OCI-LY3 (cell line): ENCODE measurements at regions not wholly inside any gene's neighbourhood (a gene's known extent, or its start where the extent isn't known, plus 50 kb on each side); places are given as distances from the start of the nearest gene placed in this dataset.

Experiments used
- H2AFZ ChIP-seq: fragments of 200-600, 300-600 bp; shearing (Covaris generic); 2 replicates; pipeline ENCODE4 v1.6.0; 2014; ENCODE audit warnings: antibody characterized with exemption, low read depth, low read length
- H3K27ac ChIP-seq: fragments of 200-600, 300-600 bp; sonication (generic); 2 replicates; pipeline ENCODE4 v1.5.1; 2014; ENCODE audit warnings: mild to moderate bottlenecking, low read length, moderate library complexity, mixed read lengths
- H3K27me3 ChIP-seq: fragments of 200-600, 300-600 bp; sonication (generic); 2 replicates; pipeline ENCODE4 v1.6.1; 2014; ENCODE audit warnings: low read depth, low read length, mixed read lengths
- H3K36me3 ChIP-seq: fragments of 200-600, 300-600 bp; sonication (generic); replicated peaks from 2 replicates; pipeline ENCODE3; 2014; ENCODE audit warnings: low read depth, low read length, mixed read lengths
- H3K4me1 ChIP-seq: fragments of 300-600, 200-600 bp; sonication (generic); 2 replicates; pipeline ENCODE4 v1.6.1; 2014; ENCODE audit warnings: low read length, mixed read lengths
- H3K4me2 ChIP-seq: fragments of 200-600, 300-600 bp; sonication (generic); 2 replicates; pipeline ENCODE4 v1.6.1; 2014; ENCODE audit warnings: low read length, mixed read lengths
- H3K4me3 ChIP-seq: fragments of 300-600, 200-600 bp; sonication (generic); 2 replicates; pipeline ENCODE4 v1.5.1; 2014; ENCODE audit warnings: antibody characterized with exemption, mild to moderate bottlenecking, low read length, moderate library complexity
- H3K79me2 ChIP-seq: fragments of 300-600, 200-600 bp; shearing (Covaris generic); 2 replicates; pipeline ENCODE4 v1.6.1; 2014; ENCODE audit warnings: mild to moderate bottlenecking, low read length, mixed read lengths
- H3K9ac ChIP-seq: fragments of 300-600, 200-600 bp; shearing (Covaris generic); 2 replicates; pipeline ENCODE4 v1.6.0; 2014; ENCODE audit warnings: mild to moderate bottlenecking, low read length, moderate library complexity
- H3K9me3 ChIP-seq: fragments of 200-600, 300-600 bp; shearing (Covaris generic); 2 replicates; pipeline ENCODE4 v1.6.1; 2014; ENCODE audit warnings: low read length, mixed read lengths; ENCODE audit not compliant: insufficient read depth
- H4K20me1 ChIP-seq: fragments of 200-600, 300-600 bp; sonication (generic); 2 replicates; pipeline ENCODE4 v1.6.1; 2016; ENCODE audit warnings: low read length, mixed read lengths; ENCODE audit not compliant: insufficient read depth
- CTCF ChIP-seq: fragments of 200-600, 300-600 bp; sonication (generic); IDR thresholded peaks from 2 replicates; pipeline ENCODE4 v1.5.1; 2014; ENCODE audit warnings: antibody characterized with exemption, low read length, low read depth
- EZH2phosphoT487 ChIP-seq: fragments of 200-600 bp; shearing (Covaris generic); IDR thresholded peaks from 2 replicates; pipeline ENCODE4 v1.6.1; 2018; ENCODE audit warnings: antibody characterized with exemption, mixed run types, low read depth

- Histone ChIP-seq H3K27me3 (peaks cover 25% of the 10 kb centered on the region), H3K4me2 (no peak overlapping the region), H3K4me3 (no peak overlapping the region), H3K79me2 (no peaks in the 10 kb centered on the region), H3K4me1 (no peaks in the 10 kb centered on the region), H3K9ac (no peak overlapping the region), H3K36me3 (no peaks in the 10 kb centered on the region), H3K27ac (no peak overlapping the region), H4K20me1 (no peaks in the 10 kb centered on the region), H3K9me3 (no peaks in the 10 kb centered on the region), H2AFZ (no peak overlapping the region)
- TF ChIP-seq CTCF (no peak), EZH2phosphoT487 (no peak)
Observed at GRCh38 chr17:34758718-34759117, 179.3 kb downstream of the TMEM132E start.

- no peaks in the 10 kb centered on the region for H3K4me1 ChIP-seq
- no peak overlapping the region for H3K4me3 ChIP-seq
- no peaks in the 10 kb centered on the region for H4K20me1 ChIP-seq
- H3K9ac ChIP-seq, result no peak overlapping the region
- H3K4me2 ChIP-seq, result no peak overlapping the region
- H3K27ac ChIP-seq, result no peak overlapping the region
- H2AFZ ChIP-seq, result no peak overlapping the region
- peaks cover 27% of the 10 kb centered on the region for H3K27me3 ChIP-seq
- H3K9me3 ChIP-seq, result no peaks in the 10 kb centered on the region
- no peaks in the 10 kb centered on the region for H3K36me3 ChIP-seq
- H3K79me2 ChIP-seq, result no peaks in the 10 kb centered on the region
- TF ChIP-seq EZH2phosphoT487 (no peak), CTCF (no peak)
Observed at GRCh38 chr17:34758316-34758715, 178.9 kb downstream of the TMEM132E start.

- H3K4me3 ChIP-seq, result no peak overlapping the region
- H3K36me3 ChIP-seq, result no peaks in the 10 kb centered on the region
- no peak overlapping the region for H3K9ac ChIP-seq
- H3K4me2 ChIP-seq, result no peak overlapping the region
- peaks cover 28% of the 10 kb centered on the region for H3K27me3 ChIP-seq
- no peaks in the 10 kb centered on the region for H4K20me1 ChIP-seq
- no peak overlapping the region for H3K27ac ChIP-seq
- no peaks in the 10 kb centered on the region for H3K4me1 ChIP-seq
- no peak overlapping the region for H2AFZ ChIP-seq
- no peak for TF ChIP-seq CTCF
- TF ChIP-seq EZH2phosphoT487, result no peak
- H3K79me2 ChIP-seq, result no peaks in the 10 kb centered on the region
- no peaks in the 10 kb centered on the region for H3K9me3 ChIP-seq
Observed at GRCh38 chr17:34757611-34758010, 178.2 kb downstream of the TMEM132E start.

- Histone ChIP-seq H2AFZ (no peak overlapping the region), H3K4me3 (no peak overlapping the region), H3K79me2 (no peaks in the 10 kb centered on the region), H3K9me3 (no peaks in the 10 kb centered on the region), H3K4me2 (no peak overlapping the region), H3K36me3 (no peaks in the 10 kb centered on the region), H3K9ac (no peak overlapping the region), H3K27me3 (peaks cover 25% of the 10 kb centered on the region), H3K4me1 (no peaks in the 10 kb centered on the region), H4K20me1 (no peaks in the 10 kb centered on the region), H3K27ac (no peak overlapping the region)
- no peak for TF ChIP-seq CTCF
- no peak for TF ChIP-seq EZH2phosphoT487
Observed at GRCh38 chr17:34757106-34757505, 177.7 kb downstream of the TMEM132E start.
